AG08395 (cell line): ENCODE measurements at regions not wholly inside any gene's neighbourhood (a gene's known extent, or its start where the extent isn't known, plus 50 kb on each side); places are given as distances from the start of the nearest gene placed in this dataset.
"Not testable (repeated sequence)": the region's sequence is repeated elsewhere in the genome, so short reads cannot be mapped to it uniquely, and the experiment has no call there.

Source experiments
- DNase-seq: peaks from one replicate; pipeline ENCODE4 v3.0.0; 2012; ENCODE audit warnings: mixed read lengths, low spot score

- no peak for DNase-seq
These were observed 379.5 kb downstream of the CDH10 start for GRCh38 chr5:24265306-24265705.

GRCh38 chr5:24268482-24269056 lies 376.2 kb downstream of the CDH10 start:
- DNase-seq: no peak

GRCh38 chr5:24271702-24272118 lies 373.1 kb downstream of the CDH10 start:
- not testable (repeated sequence) for DNase-seq

- no peak for DNase-seq
These were observed 372.0 kb downstream of the CDH10 start for GRCh38 chr5:24272741-24273140.

- no peak for DNase-seq
These were observed 364.6 kb downstream of the CDH10 start for GRCh38 chr5:24280215-24280614.

- DNase-seq: no peak
These were observed 363.0 kb downstream of the CDH10 start for GRCh38 chr5:24281818-24282217.

- no peak for DNase-seq
These were observed 355.0 kb downstream of the CDH10 start for GRCh38 chr5:24289582-24290335.

GRCh38 chr5:24290536-24290935 lies 354.2 kb downstream of the CDH10 start:
- no peak for DNase-seq

- DNase-seq: no peak
These were observed 352.9 kb downstream of the CDH10 start for GRCh38 chr5:24291916-24292315.

- no peak for DNase-seq
These were observed 350.4 kb downstream of the CDH10 start for GRCh38 chr5:24294333-24294732.

- DNase-seq: no peak
These were observed 330.7 kb downstream of the CDH10 start for GRCh38 chr5:24314106-24314505.

GRCh38 chr5:24320643-24321042 lies 324.1 kb downstream of the CDH10 start:
- DNase-seq: no peak

GRCh38 chr5:24325306-24325832 lies 319.4 kb downstream of the CDH10 start:
- no peak for DNase-seq

- no peak for DNase-seq
These were observed 313.2 kb downstream of the CDH10 start for GRCh38 chr5:24331531-24331930.

GRCh38 chr5:24347158-24347557 lies 297.6 kb downstream of the CDH10 start:
- no peak for DNase-seq

- no peak for DNase-seq
These were observed 293.5 kb downstream of the CDH10 start for GRCh38 chr5:24351285-24351684.

- no peak for DNase-seq
These were observed 291.8 kb downstream of the CDH10 start for GRCh38 chr5:24353016-24353415.

- DNase-seq: no peak
These were observed 291.2 kb downstream of the CDH10 start for GRCh38 chr5:24353611-24354010.

- no peak for DNase-seq
These were observed 280.8 kb downstream of the CDH10 start for GRCh38 chr5:24363789-24364481.

- DNase-seq: no peak
These were observed 280.1 kb downstream of the CDH10 start for GRCh38 chr5:24364711-24365110.

- no peak for DNase-seq
These were observed 279.4 kb downstream of the CDH10 start for GRCh38 chr5:24365406-24365805.

- DNase-seq: no peak
These were observed 277.6 kb downstream of the CDH10 start for GRCh38 chr5:24367216-24367615.

- DNase-seq: no peak
These were observed 276.7 kb downstream of the CDH10 start for GRCh38 chr5:24368115-24368514.
